Neural progenitor cell (in vitro differentiated cells): ENCODE measurements at regions not wholly inside any gene's neighbourhood (a gene's known extent, or its start where the extent isn't known, plus 50 kb on each side); places are given as distances from the start of the nearest gene placed in this dataset.

Source experiments
- DNase-seq: peaks from one replicate; pipeline ENCODE4 v3.0.0-alpha.2; 2016; ENCODE audit warnings: low spot score
- H2AFZ ChIP-seq: fragments of 200-600 bp; sonication (generic); replicated peaks from 2 replicates; pipeline ENCODE4 v1.6.1; 2016; ENCODE audit warnings: antibody characterized with exemption
- H3F3A ChIP-seq: fragments of 200-600 bp; sonication (generic); 2 replicates; pipeline ENCODE4 v1.6.1; 2016; ENCODE audit warnings: antibody characterized with exemption, low read depth
- H3K27ac ChIP-seq: fragments of 200-600 bp; sonication (generic); 2 replicates; pipeline ENCODE4 v1.5.1; 2016; ENCODE audit warnings: mild to moderate bottlenecking
- H3K27me3 ChIP-seq: fragments of 200-600 bp; sonication (generic); 2 replicates; pipeline ENCODE4 v1.6.1; 2016; ENCODE audit warnings: mild to moderate bottlenecking, moderate library complexity
- H3K36me3 ChIP-seq: fragments of 200-600 bp; sonication (generic); 2 replicates; pipeline ENCODE4 v1.5.1; 2016
- H3K4me1 ChIP-seq: fragments of 200-600 bp; sonication (generic); 2 replicates; pipeline ENCODE4 v1.6.1; 2016; ENCODE audit warnings: mixed run types
- H3K4me2 ChIP-seq: fragments of 200-600 bp; sonication (generic); 2 replicates; pipeline ENCODE4 v1.6.1; 2016
- H3K4me3 ChIP-seq: fragments of 200-600 bp; sonication (generic); 2 replicates; pipeline ENCODE4 v1.5.1; 2016
- H3K79me2 ChIP-seq: fragments of 200-600 bp; sonication (generic); 2 replicates; pipeline ENCODE4 v1.6.1; 2016; ENCODE audit warnings: low read depth
- H3K9ac ChIP-seq: fragments of 200-600 bp; sonication (generic); 2 replicates; pipeline ENCODE4 v1.6.1; 2016
- H3K9me3 ChIP-seq: fragments of 200-600 bp; sonication (generic); 2 replicates; pipeline ENCODE4 v1.5.1; 2016; ENCODE audit warnings: low read depth
- H4K20me1 ChIP-seq: fragments of 200-600 bp; sonication (generic); 2 replicates; pipeline ENCODE4 v1.6.1; 2016; ENCODE audit warnings: low read depth
- H3K27ac Mint-ChIP-seq: 3 replicates; pipeline ENCODE4 v1.8.0; 2021; ENCODE audit warnings: mixed read lengths
- H3K27me3 Mint-ChIP-seq: 2 replicates; pipeline ENCODE4 v1.8.0; 2022; ENCODE audit warnings: low read depth, mild to moderate bottlenecking, inconsistent platforms, moderate library complexity, mixed read lengths; ENCODE audit not compliant: insufficient read depth
- H3K36me3 Mint-ChIP-seq: 3 replicates; pipeline ENCODE4 v1.8.0; 2021; ENCODE audit warnings: mixed read lengths
- H3K4me1 Mint-ChIP-seq: 3 replicates; pipeline ENCODE4 v1.8.0; 2021; ENCODE audit warnings: mixed read lengths
- H3K4me3 Mint-ChIP-seq: 3 replicates; pipeline ENCODE4 v1.8.0; 2021; ENCODE audit warnings: mild to moderate bottlenecking, moderate library complexity, mixed read lengths
- H3K9me3 Mint-ChIP-seq: 3 replicates; pipeline ENCODE4 v1.8.0; 2020; ENCODE audit warnings: mixed read lengths
- CTCF ChIP-seq: fragments of 200-600 bp; sonication (generic); IDR thresholded peaks from 2 replicates; pipeline ENCODE4 v1.5.1; 2017; ENCODE audit warnings: antibody characterized with exemption, mild to moderate bottlenecking
- EZH2 ChIP-seq: fragments of 200-600 bp; sonication (generic); IDR thresholded peaks from 2 replicates; pipeline ENCODE4 v1.6.1; 2017; ENCODE audit warnings: antibody characterized with exemption, mild to moderate bottlenecking, moderate library complexity
- EZH2phosphoT487 ChIP-seq: fragments of 200-600 bp; sonication (generic); IDR thresholded peaks from 2 replicates; pipeline ENCODE4 v1.6.1; 2017; ENCODE audit warnings: antibody characterized with exemption

GRCh38 chr3:68378631-68379030 is 553.7 kb downstream of the TAFA4 start:
- no peak overlapping the region for H3K4me3 ChIP-seq
- Mint-ChIP-seq H3K4me3 (no peak overlapping the region), H3K9me3 (peaks cover 22% of the 10 kb centered on the region), H3K27me3 (peaks cover 2% of the 10 kb centered on the region), H3K4me1 (no peaks in the 10 kb centered on the region), H3K27ac (no peak overlapping the region), H3K36me3 (no peaks in the 10 kb centered on the region)
- H3K36me3 ChIP-seq = no peaks in the 10 kb centered on the region
- no peak overlapping the region for H3K4me2 ChIP-seq
- H3K9ac ChIP-seq = no peak overlapping the region
- no peaks in the 10 kb centered on the region for H3K27me3 ChIP-seq
- no peaks in the 10 kb centered on the region for H3K79me2 ChIP-seq
- no peaks in the 10 kb centered on the region for H3F3A ChIP-seq
- DNase-seq = no peak
- no peaks in the 10 kb centered on the region for H3K9me3 ChIP-seq
- H2AFZ ChIP-seq = no peak overlapping the region
- no peak overlapping the region for H3K27ac ChIP-seq
- TF ChIP-seq CTCF = no peak
- no peak for TF ChIP-seq EZH2phosphoT487
- TF ChIP-seq EZH2 = no peak
- no peaks in the 10 kb centered on the region for H4K20me1 ChIP-seq
- no peaks in the 10 kb centered on the region for H3K4me1 ChIP-seq

GRCh38 chr3:68373727-68374126 is 558.6 kb downstream of the TAFA4 start:
- DNase-seq = no peak
- no peaks in the 10 kb centered on the region for H3K36me3 ChIP-seq
- H3K4me2 ChIP-seq = no peak overlapping the region
- H3K4me1 ChIP-seq = no peaks in the 10 kb centered on the region
- Mint-ChIP-seq H3K9me3 (peaks cover 11% of the 10 kb centered on the region), H3K4me1 (no peaks in the 10 kb centered on the region), H3K27me3 (peaks cover 2% of the 10 kb centered on the region), H3K27ac (no peak overlapping the region), H3K36me3 (no peaks in the 10 kb centered on the region), H3K4me3 (no peak overlapping the region)
- TF ChIP-seq CTCF (no peak), EZH2 (no peak), EZH2phosphoT487 (no peak)
- H3K79me2 ChIP-seq = no peaks in the 10 kb centered on the region
- no peaks in the 10 kb centered on the region for H4K20me1 ChIP-seq
- no peak overlapping the region for H2AFZ ChIP-seq
- no peak overlapping the region for H3K4me3 ChIP-seq
- no peak overlapping the region for H3K9ac ChIP-seq
- no peaks in the 10 kb centered on the region for H3F3A ChIP-seq
- no peaks in the 10 kb centered on the region for H3K27me3 ChIP-seq
- no peaks in the 10 kb centered on the region for H3K9me3 ChIP-seq
- H3K27ac ChIP-seq = no peak overlapping the region

GRCh38 chr3:68363796-68364195 is 568.6 kb downstream of the TAFA4 start:
- Mint-ChIP-seq H3K27me3 (peaks cover 2% of the 10 kb centered on the region), H3K36me3 (no peaks in the 10 kb centered on the region), H3K27ac (no peak overlapping the region), H3K4me3 (no peak overlapping the region), H3K9me3 (no peaks in the 10 kb centered on the region), H3K4me1 (peaks cover 4% of the 10 kb centered on the region)
- no peaks in the 10 kb centered on the region for H3K4me1 ChIP-seq
- no peak overlapping the region for H3K4me3 ChIP-seq
- H3K9me3 ChIP-seq = no peaks in the 10 kb centered on the region
- H3K9ac ChIP-seq = no peak overlapping the region
- no peak for DNase-seq
- no peaks in the 10 kb centered on the region for H3K79me2 ChIP-seq
- no peak overlapping the region for H2AFZ ChIP-seq
- H4K20me1 ChIP-seq = no peaks in the 10 kb centered on the region
- no peaks in the 10 kb centered on the region for H3K27me3 ChIP-seq
- no peaks in the 10 kb centered on the region for H3F3A ChIP-seq
- H3K36me3 ChIP-seq = no peaks in the 10 kb centered on the region
- no peak overlapping the region for H3K27ac ChIP-seq
- TF ChIP-seq EZH2 (no peak), EZH2phosphoT487 (no peak), CTCF (no peak)
- H3K4me2 ChIP-seq = no peak overlapping the region

- no peak overlapping the region for H3K27ac Mint-ChIP-seq
- no peaks in the 10 kb centered on the region for H3K36me3 ChIP-seq
- peaks cover 4% of the 10 kb centered on the region for H3K4me1 Mint-ChIP-seq
- H3K9ac ChIP-seq = no peak overlapping the region
- no peak overlapping the region for H3K4me3 Mint-ChIP-seq
- no peaks in the 10 kb centered on the region for H3K27me3 ChIP-seq
- H3F3A ChIP-seq = no peaks in the 10 kb centered on the region
- TF ChIP-seq CTCF = no peak
- TF ChIP-seq EZH2phosphoT487 = no peak
- no peak for TF ChIP-seq EZH2
- no peak overlapping the region for H3K4me3 ChIP-seq
- no peak for DNase-seq
- H3K4me1 ChIP-seq = peaks cover 7% of the 10 kb centered on the region
- no peak overlapping the region for H3K4me2 ChIP-seq
- no peaks in the 10 kb centered on the region for H3K79me2 ChIP-seq
- no peak overlapping the region for H3K27ac ChIP-seq
- no peak overlapping the region for H2AFZ ChIP-seq
- no peaks in the 10 kb centered on the region for H3K9me3 Mint-ChIP-seq
- no peaks in the 10 kb centered on the region for H3K9me3 ChIP-seq
- no peaks in the 10 kb centered on the region for H3K27me3 Mint-ChIP-seq
- no peaks in the 10 kb centered on the region for H3K36me3 Mint-ChIP-seq
- H4K20me1 ChIP-seq = no peaks in the 10 kb centered on the region
Observed at GRCh38 chr3:68360492-68360891, 571.9 kb downstream of the TAFA4 start.
